ENCODE measurements at regions not wholly inside any gene's neighbourhood (a gene's known extent, or its start where the extent isn't known, plus 50 kb on each side); places are given as distances from the start of the nearest gene placed in this dataset.
"Not testable (repeated sequence)": the region's sequence is repeated elsewhere in the genome, so short reads cannot be mapped to it uniquely, and the experiment has no call there.

- 86% methylated on average over 1 of the region's 1 CpG for WGBS (ENCODE audit: insufficient coverage, low lambda C conversion rate)
- Histone ChIP-seq H3K27me3 (ENCODE audit: control insufficient read depth, insufficient read depth, low read length) (no peaks in the 10 kb centered on the region), H3K4me1 (ENCODE audit: control insufficient read depth, insufficient read depth, low read length) (no peaks in the 10 kb centered on the region), H3K36me3 (ENCODE audit: control insufficient read depth, insufficient read depth, low read length) (no peaks in the 10 kb centered on the region), H3K27ac (ENCODE audit: low read length) (no peak overlapping the region), H3K9me3 (ENCODE audit: control insufficient read depth, low read depth, low read length) (no peaks in the 10 kb centered on the region), H3K4me3 (ENCODE audit: low read length) (no peak overlapping the region)
- no peak for DNase-seq
Measured at GRCh38 chr1:96565546-96565945, 156.0 kb upstream of the PTBP2 start.

- DNase-seq, result no peak
- no peak overlapping the region for H3K27ac ChIP-seq (ENCODE audit: low read length)
- no CpG with 5 or more reads among the region's 3 CpGs for whole genome bisulfite sequencing (ENCODE audit: insufficient coverage, low lambda C conversion rate)
- H3K4me1 ChIP-seq (ENCODE audit: control insufficient read depth, insufficient read depth, low read length), result no peaks in the 10 kb centered on the region
- H3K27me3 ChIP-seq (ENCODE audit: control insufficient read depth, insufficient read depth, low read length), result no peaks in the 10 kb centered on the region
- H3K36me3 ChIP-seq (ENCODE audit: control insufficient read depth, insufficient read depth, low read length), result no peaks in the 10 kb centered on the region
- H3K4me3 ChIP-seq (ENCODE audit: low read length), result no peak overlapping the region
- no peaks in the 10 kb centered on the region for H3K9me3 ChIP-seq (ENCODE audit: control insufficient read depth, low read depth, low read length)
Measured at GRCh38 chr1:96568639-96569038, 152.9 kb upstream of the PTBP2 start.

DNA sequence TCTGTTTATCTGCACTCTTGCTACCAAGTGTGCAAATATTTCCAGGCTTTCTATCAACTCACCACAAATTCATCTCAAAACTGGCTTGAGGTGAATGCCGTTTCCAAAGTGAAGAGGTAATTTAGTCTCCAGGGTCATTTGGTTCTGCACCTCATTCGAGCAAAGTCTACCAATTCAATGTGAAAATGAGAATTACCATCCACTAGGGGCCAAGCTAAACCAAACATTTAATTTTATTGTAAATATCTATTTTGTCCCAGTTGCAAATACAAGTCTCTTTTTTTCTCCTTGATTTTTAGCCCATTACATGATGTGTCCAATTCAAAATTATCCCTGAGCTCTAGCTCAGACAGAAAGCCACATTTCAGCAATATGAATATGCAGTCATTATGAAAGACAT lies 152.3 kb upstream of the PTBP2 start:
- no peaks in the 10 kb centered on the region for H3K9me3 ChIP-seq (ENCODE audit: control insufficient read depth, low read depth, low read length)
- no CpG with 5 or more reads among the region's 2 CpGs for WGBS (ENCODE audit: insufficient coverage, low lambda C conversion rate)
- H3K36me3 ChIP-seq (ENCODE audit: control insufficient read depth, insufficient read depth, low read length), result no peaks in the 10 kb centered on the region
- no peaks in the 10 kb centered on the region for H3K27me3 ChIP-seq (ENCODE audit: control insufficient read depth, insufficient read depth, low read length)
- H3K27ac ChIP-seq (ENCODE audit: low read length), result no peak overlapping the region
- H3K4me3 ChIP-seq (ENCODE audit: low read length), result no peak overlapping the region
- no peaks in the 10 kb centered on the region for H3K4me1 ChIP-seq (ENCODE audit: control insufficient read depth, insufficient read depth, low read length)
- DNase-seq, result no peak

- H3K4me1 ChIP-seq (ENCODE audit: control insufficient read depth, insufficient read depth, low read length), result no peaks in the 10 kb centered on the region
- H3K9me3 ChIP-seq (ENCODE audit: control insufficient read depth, low read depth, low read length), result no peaks in the 10 kb centered on the region
- DNase-seq, result no peak
- H3K27me3 ChIP-seq (ENCODE audit: control insufficient read depth, insufficient read depth, low read length), result no peaks in the 10 kb centered on the region
- H3K4me3 ChIP-seq (ENCODE audit: low read length), result no peak overlapping the region
- no peak overlapping the region for H3K27ac ChIP-seq (ENCODE audit: low read length)
- no peaks in the 10 kb centered on the region for H3K36me3 ChIP-seq (ENCODE audit: control insufficient read depth, insufficient read depth, low read length)
Measured at GRCh38 chr1:96579636-96580035, 141.9 kb upstream of the PTBP2 start.

DNA sequence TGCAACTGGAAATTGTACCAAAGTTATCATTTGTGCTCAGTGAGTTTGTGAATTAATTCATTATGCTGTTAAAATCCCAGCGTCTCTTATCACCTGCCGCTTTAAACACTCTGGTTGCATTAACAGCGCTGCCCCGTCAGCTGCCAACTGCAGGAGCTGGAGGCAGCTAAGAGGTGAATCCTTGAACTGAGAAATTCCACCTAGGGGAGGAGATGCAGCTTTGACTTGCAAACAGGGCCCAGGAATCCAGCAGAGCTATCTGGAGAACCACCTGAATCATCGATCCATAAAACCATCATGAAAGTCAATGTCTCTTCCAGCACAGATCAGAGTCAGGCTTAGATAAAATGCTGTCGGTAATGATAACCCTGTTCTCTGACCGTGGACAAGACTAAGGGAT lies 140.7 kb upstream of the PTBP2 start:
- no peaks in the 10 kb centered on the region for H3K4me1 ChIP-seq (ENCODE audit: control insufficient read depth, insufficient read depth, low read length)
- WGBS (ENCODE audit: insufficient coverage, low lambda C conversion rate), result no CpG with 5 or more reads among the region's 7 CpGs
- H3K4me3 ChIP-seq (ENCODE audit: low read length), result no peak overlapping the region
- H3K27me3 ChIP-seq (ENCODE audit: control insufficient read depth, insufficient read depth, low read length), result no peaks in the 10 kb centered on the region
- DNase-seq, result peak in 1 of 2 donors; percentile 2
- no peaks in the 10 kb centered on the region for H3K36me3 ChIP-seq (ENCODE audit: control insufficient read depth, insufficient read depth, low read length)
- H3K9me3 ChIP-seq (ENCODE audit: control insufficient read depth, low read depth, low read length), result no peaks in the 10 kb centered on the region
- H3K27ac ChIP-seq (ENCODE audit: low read length), result no peak overlapping the region

DNA sequence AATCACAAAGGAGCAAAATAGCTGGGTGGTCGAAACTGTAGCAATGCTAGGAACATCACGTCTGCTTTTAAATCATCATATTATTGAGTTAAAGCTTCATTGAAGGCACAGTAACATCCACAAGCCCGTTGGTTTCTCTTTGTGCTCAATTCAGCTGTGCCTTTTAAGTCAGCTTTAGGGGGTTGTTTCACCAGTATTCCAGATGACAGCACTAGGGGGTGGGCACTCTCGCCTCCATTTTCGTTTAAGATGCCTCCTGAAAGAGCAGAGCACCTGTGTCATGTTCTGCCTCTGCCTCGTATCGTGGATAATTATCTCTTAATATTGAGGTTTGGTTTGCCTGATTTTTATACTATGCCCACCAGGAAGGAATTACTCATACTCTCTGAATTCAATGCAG lies 139.8 kb upstream of the PTBP2 start:
- Histone ChIP-seq H3K9me3 (ENCODE audit: control insufficient read depth, low read depth, low read length) (no peaks in the 10 kb centered on the region), H3K27me3 (ENCODE audit: control insufficient read depth, insufficient read depth, low read length) (no peaks in the 10 kb centered on the region), H3K4me1 (ENCODE audit: control insufficient read depth, insufficient read depth, low read length) (no peaks in the 10 kb centered on the region), H3K27ac (ENCODE audit: low read length) (no peak overlapping the region), H3K4me3 (ENCODE audit: low read length) (no peak overlapping the region), H3K36me3 (ENCODE audit: control insufficient read depth, insufficient read depth, low read length) (no peaks in the 10 kb centered on the region)
- WGBS (ENCODE audit: insufficient coverage, low lambda C conversion rate), result 83% methylated on average over 3 of the region's 7 CpGs
- no peak for DNase-seq

DNA sequence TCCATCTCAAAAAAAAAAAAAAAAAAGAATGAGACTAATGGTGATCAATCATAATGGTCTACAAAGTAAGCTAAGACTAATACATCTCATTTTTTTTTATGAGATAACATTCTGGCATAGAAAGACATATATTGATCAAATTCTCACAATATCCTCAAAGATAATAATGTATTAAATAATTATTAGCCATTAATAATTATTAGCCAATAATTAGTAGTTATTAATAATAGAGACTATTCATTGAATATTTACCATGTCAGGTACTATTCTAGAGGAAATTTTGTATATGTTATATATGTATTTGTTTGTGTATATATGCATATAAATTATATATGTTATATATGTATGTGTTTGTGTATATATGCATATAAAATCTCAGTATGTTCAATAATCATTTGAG lies 137.7 kb upstream of the PTBP2 start:
- H3K4me1 ChIP-seq (ENCODE audit: control insufficient read depth, insufficient read depth, low read length), result no peaks in the 10 kb centered on the region
- H3K27ac ChIP-seq (ENCODE audit: low read length), result no peak overlapping the region
- H3K27me3 ChIP-seq (ENCODE audit: control insufficient read depth, insufficient read depth, low read length), result no peaks in the 10 kb centered on the region
- DNase-seq, result no peak
- no peak overlapping the region for H3K4me3 ChIP-seq (ENCODE audit: low read length)
- H3K9me3 ChIP-seq (ENCODE audit: control insufficient read depth, low read depth, low read length), result no peaks in the 10 kb centered on the region
- H3K36me3 ChIP-seq (ENCODE audit: control insufficient read depth, insufficient read depth, low read length), result no peaks in the 10 kb centered on the region

DNA sequence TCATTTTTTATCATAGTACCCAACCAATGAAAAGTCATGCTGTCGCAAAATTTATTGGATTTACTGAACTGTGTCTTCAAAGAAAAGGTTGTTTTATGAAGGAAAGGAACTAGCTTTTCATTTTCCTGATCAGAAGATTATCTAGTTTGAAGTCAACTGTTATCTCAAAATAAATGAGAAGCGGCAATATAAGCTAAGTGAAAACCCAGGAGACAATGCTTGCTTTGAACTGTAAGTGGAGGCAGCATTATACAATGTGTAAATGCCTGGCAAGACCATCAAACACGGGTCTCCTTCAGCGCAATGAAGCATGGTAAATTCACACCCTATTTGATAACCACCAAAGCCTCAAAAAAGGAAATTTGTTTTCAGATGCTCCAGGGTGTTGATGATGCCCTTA lies 134.4 kb upstream of the PTBP2 start:
- H3K4me3 ChIP-seq (ENCODE audit: low read length), result no peak overlapping the region
- no CpG with 5 or more reads among the region's 4 CpGs for WGBS (ENCODE audit: insufficient coverage, low lambda C conversion rate)

GRCh38 chr1:96588416-96588995 lies 133.1 kb upstream of the PTBP2 start:
- WGBS (ENCODE audit: insufficient coverage, low lambda C conversion rate), result 50% methylated on average over 1 of the region's 1 CpG
- Histone ChIP-seq H3K4me3 (ENCODE audit: low read length) (no peak overlapping the region), H3K9me3 (ENCODE audit: control insufficient read depth, low read depth, low read length) (no peaks in the 10 kb centered on the region), H3K27ac (ENCODE audit: low read length) (no peak overlapping the region), H3K27me3 (ENCODE audit: control insufficient read depth, insufficient read depth, low read length) (no peaks in the 10 kb centered on the region), H3K36me3 (ENCODE audit: control insufficient read depth, insufficient read depth, low read length) (no peaks in the 10 kb centered on the region), H3K4me1 (ENCODE audit: control insufficient read depth, insufficient read depth, low read length) (no peaks in the 10 kb centered on the region)
- DNase-seq, result no peak

More for the DNA sequence above, 134.4 kb upstream of the PTBP2 start:
- Histone ChIP-seq H3K9me3 (ENCODE audit: control insufficient read depth, low read depth, low read length) (no peaks in the 10 kb centered on the region), H3K36me3 (ENCODE audit: control insufficient read depth, insufficient read depth, low read length) (no peaks in the 10 kb centered on the region), H3K27me3 (ENCODE audit: control insufficient read depth, insufficient read depth, low read length) (no peaks in the 10 kb centered on the region), H3K27ac (ENCODE audit: low read length) (no peak overlapping the region), H3K4me1 (ENCODE audit: control insufficient read depth, insufficient read depth, low read length) (no peaks in the 10 kb centered on the region)
- DNase-seq, result no peak

- not testable (repeated sequence) for H3K27me3 ChIP-seq (ENCODE audit: control insufficient read depth, insufficient read depth, low read length); H3K4me1 ChIP-seq (ENCODE audit: control insufficient read depth, insufficient read depth, low read length); DNase-seq; H3K36me3 ChIP-seq (ENCODE audit: control insufficient read depth, insufficient read depth, low read length); H3K4me3 ChIP-seq (ENCODE audit: low read length); H3K27ac ChIP-seq (ENCODE audit: low read length); H3K9me3 ChIP-seq (ENCODE audit: control insufficient read depth, low read depth, low read length)
- whole genome bisulfite sequencing (ENCODE audit: insufficient coverage, low lambda C conversion rate), result no CpG with 5 or more reads among the region's 2 CpGs
Measured at GRCh38 chr1:96595530-96595929, 126.1 kb upstream of the PTBP2 start.

GRCh38 chr1:96596226-96596922 lies 125.2 kb upstream of the PTBP2 start:
- no CpG with 5 or more reads among the region's 4 CpGs for WGBS (ENCODE audit: insufficient coverage, low lambda C conversion rate)
- no peaks in the 10 kb centered on the region for H3K27me3 ChIP-seq (ENCODE audit: control insufficient read depth, insufficient read depth, low read length)
- H3K9me3 ChIP-seq (ENCODE audit: control insufficient read depth, low read depth, low read length), result no peaks in the 10 kb centered on the region
- peak in 1 of 2 donors; percentile 15 for DNase-seq
- H3K4me3 ChIP-seq (ENCODE audit: low read length), result no peak overlapping the region
- H3K4me1 ChIP-seq (ENCODE audit: control insufficient read depth, insufficient read depth, low read length), result no peaks in the 10 kb centered on the region
- H3K36me3 ChIP-seq (ENCODE audit: control insufficient read depth, insufficient read depth, low read length), result no peaks in the 10 kb centered on the region
- H3K27ac ChIP-seq (ENCODE audit: low read length), result no peak overlapping the region
